CD4-positive, alpha-beta T cell treated with Interleukin-2 at 100 ng/mL for 4 hours (primary cell): ENCODE measurements at regions not wholly inside any gene's neighbourhood (a gene's known extent, or its start where the extent isn't known, plus 50 kb on each side); places are given as distances from the start of the nearest gene placed in this dataset.
"Not testable (repeated sequence)": the region's sequence is repeated elsewhere in the genome, so short reads cannot be mapped to it uniquely, and the experiment has no call there.

Experiments
- DNase-seq: peaks from one replicate; pipeline ENCODE4 v3.0.0-alpha.2; 2020; ENCODE audit warnings: low spot score

GRCh38 chr19:20292520-20292919 lies 125.5 kb downstream of the ZNF486 start:
- DNase-seq, result not testable (repeated sequence)

- no peak for DNase-seq
Measured at GRCh38 chr19:20289186-20289585, 122.2 kb downstream of the ZNF486 start.

- DNase-seq, result no peak
Measured at GRCh38 chr19:20287070-20287469, 120.1 kb downstream of the ZNF486 start.

- DNase-seq, result not testable (repeated sequence)
Measured at GRCh38 chr19:20285876-20286275, 118.9 kb downstream of the ZNF486 start.

GRCh38 chr19:20279516-20279915 lies 112.5 kb downstream of the ZNF486 start:
- no peak for DNase-seq

- DNase-seq, result peak; percentile 53
Measured at GRCh38 chr19:20278342-20278741, 111.3 kb downstream of the ZNF486 start.

DNA sequence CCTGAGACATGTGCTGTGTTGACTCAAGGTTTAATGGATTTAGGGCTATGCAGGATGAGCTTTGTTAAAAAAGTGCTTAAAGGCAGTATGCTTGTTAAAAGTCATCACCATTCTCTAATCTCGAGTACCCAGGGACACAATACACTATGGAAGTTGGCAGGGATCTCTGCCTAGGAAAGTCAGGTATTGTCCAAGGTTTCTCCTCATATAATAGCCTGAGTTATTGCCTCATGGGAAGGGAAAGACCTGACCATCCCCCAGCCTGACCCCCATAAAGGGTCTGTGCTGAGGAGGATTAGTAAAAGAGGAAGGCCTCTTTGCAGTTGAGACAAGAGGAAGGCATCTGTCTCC lies 109.7 kb downstream of the ZNF486 start:
- DNase-seq, result not testable (repeated sequence)

GRCh38 chr19:20276011-20276731 lies 109.2 kb downstream of the ZNF486 start:
- no peak for DNase-seq

- DNase-seq, result no peak
Measured at GRCh38 chr19:20273951-20274570, 107.0 kb downstream of the ZNF486 start.

DNA sequence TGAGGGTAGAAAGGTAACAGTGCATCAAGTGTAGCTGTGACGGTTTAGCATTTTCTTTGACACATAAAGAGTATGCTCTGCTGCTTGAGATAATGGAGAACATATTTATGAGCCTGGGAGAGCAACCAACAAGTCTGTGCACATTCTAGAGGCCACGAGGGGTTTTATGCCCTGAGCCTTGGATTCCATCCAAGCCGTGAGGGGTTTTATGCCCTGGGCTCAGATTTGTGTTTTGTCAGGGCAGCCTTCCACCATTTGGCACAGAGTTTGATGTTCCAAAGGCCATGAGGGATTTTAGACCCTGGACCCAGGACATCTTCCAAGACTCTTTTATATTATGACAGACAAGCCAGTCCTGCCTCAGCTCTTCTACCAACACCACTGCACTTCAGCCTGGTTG lies 106.4 kb downstream of the ZNF486 start:
- DNase-seq, result no peak

DNA sequence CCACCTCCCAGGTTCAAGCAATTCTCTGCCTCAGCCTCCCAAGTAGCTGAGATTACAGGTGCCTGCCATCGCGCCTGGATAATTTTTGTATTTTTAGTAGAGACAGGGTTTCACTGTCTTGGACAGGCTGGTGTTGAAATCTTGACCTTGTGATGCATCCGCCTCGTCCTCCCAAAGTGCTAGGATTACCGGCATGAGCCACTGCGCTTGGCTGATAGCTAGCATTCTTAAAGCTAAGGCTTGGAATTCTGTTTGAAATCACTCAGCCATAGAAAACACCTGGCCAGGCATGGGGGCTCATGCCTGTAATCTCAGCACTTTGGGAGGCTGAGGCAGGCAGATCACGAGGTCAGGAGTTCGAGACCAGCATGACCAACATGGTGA lies 105.6 kb downstream of the ZNF486 start:
- not testable (repeated sequence) for DNase-seq

DNA sequence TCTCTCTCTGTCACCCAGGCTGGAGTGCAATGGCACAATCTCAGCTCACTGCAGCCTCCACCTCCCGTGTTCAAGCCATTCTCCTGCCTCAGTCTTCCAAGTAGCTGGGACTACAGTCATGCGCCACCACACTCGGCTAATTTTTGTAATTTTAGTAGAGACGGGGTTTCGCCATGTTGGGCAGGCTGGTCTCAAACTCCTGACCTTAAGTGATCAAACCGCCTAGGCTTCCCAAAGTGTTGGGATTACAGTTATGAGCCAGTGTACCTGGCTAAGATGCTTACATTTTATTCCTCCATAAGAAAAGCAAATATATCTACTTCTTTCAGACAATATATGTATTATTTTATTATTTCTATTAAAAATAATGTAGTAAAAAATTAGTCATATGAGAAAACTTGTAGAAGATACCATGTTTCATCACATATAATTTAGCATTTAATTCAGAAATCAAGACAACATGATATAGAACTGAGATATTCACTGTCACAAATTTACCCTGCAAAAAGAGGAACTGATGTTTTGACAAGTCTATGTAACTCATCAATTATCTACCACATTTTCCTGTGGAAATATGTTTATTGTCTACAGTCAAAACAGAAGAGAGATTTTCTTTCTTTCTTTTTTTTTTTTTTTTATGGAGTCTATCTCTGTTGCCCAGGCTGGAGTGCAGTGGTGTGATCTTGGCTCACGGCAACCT lies 105.1 kb downstream of the ZNF486 start:
- DNase-seq, result not testable (repeated sequence)

- DNase-seq, result no peak
Measured at GRCh38 chr19:20271215-20271926, 104.4 kb downstream of the ZNF486 start.

DNA sequence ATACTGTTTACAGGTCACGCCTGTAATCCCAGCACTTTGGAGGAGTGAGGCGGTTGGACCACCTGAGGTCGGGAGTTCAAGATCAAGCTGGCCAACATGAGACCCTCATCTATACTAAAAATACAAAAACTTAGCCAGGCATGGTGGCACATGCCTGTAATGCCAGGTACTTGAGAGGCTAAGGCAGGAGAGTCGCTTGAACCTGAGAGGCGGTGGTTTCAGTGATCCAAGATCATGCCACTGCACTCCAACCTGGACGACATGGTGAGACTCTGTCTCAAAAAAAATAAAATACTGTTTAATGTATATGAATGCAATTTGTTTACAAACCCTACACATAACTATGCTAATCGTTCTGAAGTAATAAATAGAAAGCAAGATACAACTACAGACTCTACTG lies 102.4 kb downstream of the ZNF486 start:
- DNase-seq, result no peak

GRCh38 chr19:20261513-20261912 lies 94.5 kb downstream of the ZNF486 start:
- DNase-seq, result not testable (repeated sequence)

GRCh38 chr19:20260738-20261137 lies 93.7 kb downstream of the ZNF486 start:
- not testable (repeated sequence) for DNase-seq

- DNase-seq, result no peak
Measured at GRCh38 chr19:20259615-20260014, 92.6 kb downstream of the ZNF486 start.

DNA sequence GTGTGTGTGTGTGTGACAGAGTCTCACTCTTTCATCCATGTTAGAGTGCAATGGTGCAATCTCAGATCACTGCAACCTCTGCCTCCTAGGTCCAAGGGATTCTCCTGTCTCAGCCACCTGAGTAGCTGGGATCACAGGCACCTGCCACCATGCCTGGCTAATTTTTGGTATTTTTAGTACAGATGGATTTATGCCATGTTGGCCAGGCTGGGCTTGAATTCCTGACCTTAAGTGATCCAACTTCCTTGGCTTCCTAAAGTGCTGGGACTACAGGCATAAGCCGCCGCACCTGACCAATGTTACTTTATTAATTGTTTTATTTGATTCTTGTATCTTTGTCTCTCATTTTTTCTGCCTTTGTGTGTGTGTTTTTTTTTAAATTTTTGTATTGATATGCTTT lies 89.6 kb downstream of the ZNF486 start:
- DNase-seq, result no peak

- DNase-seq, result no peak
Measured at GRCh38 chr19:20254121-20254520, 87.1 kb downstream of the ZNF486 start.

DNA sequence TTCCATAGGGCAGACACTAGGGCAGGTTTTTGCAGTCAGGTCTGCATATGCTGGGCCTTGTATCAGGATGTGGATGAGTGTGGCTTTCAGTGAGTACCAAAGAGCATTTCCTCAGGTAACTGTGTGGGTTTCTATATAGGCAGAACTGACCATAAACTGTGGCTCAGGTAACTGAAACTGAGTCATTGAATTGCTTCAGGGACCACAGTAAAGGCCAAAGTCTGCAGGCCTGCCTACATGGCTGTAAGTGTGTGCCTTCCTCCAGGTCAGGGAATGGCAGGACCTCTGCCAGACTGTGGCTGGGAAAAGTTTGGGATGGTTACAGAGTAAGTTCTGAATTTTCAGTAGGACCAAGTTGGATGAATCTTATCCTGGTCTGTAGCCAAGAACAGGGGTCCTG lies 85.6 kb downstream of the ZNF486 start:
- no peak for DNase-seq

DNA sequence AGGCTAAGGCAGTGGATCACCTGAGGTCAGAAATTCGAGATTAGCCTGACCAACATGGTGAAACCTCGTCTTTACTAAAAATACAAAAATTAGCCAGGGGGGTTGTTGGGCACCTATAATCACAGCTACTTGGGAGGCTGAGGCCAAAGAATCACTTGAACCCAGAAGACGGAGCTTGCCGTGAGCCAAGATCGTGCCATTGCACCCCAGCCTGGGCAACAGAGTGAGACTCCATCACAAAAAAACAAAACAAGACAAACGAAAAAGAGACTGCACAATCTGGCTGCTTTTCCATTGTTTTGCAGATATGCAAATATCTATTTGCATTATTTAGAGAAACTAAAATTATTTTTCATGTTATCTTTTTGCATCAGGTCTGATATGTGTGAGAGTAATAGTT lies 83.6 kb downstream of the ZNF486 start:
- no peak for DNase-seq

DNA sequence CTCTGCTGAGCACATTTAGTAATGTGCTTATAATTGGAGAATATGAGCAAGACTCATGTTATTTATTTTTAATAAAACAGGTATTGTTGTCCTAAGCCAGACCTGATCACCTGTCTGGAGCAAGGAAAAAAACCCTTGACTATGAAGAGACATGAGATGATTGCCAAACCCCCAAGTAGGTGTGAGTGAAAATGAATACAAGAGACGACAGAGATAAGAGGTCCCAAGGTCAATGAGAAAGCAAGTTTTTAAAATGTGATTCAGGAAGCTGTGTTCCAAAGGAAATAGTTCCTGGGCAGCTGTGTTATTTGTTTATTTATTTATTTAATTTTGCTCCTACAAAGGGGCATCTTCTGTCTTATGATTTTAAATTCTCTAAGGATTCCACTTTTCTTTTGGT lies 83.1 kb downstream of the ZNF486 start:
- no peak for DNase-seq
